Epithelial cell of proximal tubule (primary cell): ENCODE measurements at regions not wholly inside any gene's neighbourhood (a gene's known extent, or its start where the extent isn't known, plus 50 kb on each side); places are given as distances from the start of the nearest gene placed in this dataset.
"Not testable (repeated sequence)": the region's sequence is repeated elsewhere in the genome, so short reads cannot be mapped to it uniquely, and the experiment has no call there.

Source experiments
- DNase-seq: peaks from one replicate; pipeline ENCODE4 v3.0.0-alpha.2; 2011; ENCODE audit warnings: low read depth
- H3K4me3 ChIP-seq: 2 replicates; pipeline ENCODE4 v1.5.1; 2011; ENCODE audit warnings: low read depth, mild to moderate bottlenecking, low read length
- TF ChIP-seq, protein P1 (sequence below): conservative IDR thresholded peaks from 2 replicates; pipeline ENCODE4 v1.5.1; 2012; ENCODE audit warnings: low read depth, mild to moderate bottlenecking, low read length

- H3K4me3 ChIP-seq: no peak overlapping the region
- DNase-seq: no peak
- TF ChIP-seq, protein P1, sequence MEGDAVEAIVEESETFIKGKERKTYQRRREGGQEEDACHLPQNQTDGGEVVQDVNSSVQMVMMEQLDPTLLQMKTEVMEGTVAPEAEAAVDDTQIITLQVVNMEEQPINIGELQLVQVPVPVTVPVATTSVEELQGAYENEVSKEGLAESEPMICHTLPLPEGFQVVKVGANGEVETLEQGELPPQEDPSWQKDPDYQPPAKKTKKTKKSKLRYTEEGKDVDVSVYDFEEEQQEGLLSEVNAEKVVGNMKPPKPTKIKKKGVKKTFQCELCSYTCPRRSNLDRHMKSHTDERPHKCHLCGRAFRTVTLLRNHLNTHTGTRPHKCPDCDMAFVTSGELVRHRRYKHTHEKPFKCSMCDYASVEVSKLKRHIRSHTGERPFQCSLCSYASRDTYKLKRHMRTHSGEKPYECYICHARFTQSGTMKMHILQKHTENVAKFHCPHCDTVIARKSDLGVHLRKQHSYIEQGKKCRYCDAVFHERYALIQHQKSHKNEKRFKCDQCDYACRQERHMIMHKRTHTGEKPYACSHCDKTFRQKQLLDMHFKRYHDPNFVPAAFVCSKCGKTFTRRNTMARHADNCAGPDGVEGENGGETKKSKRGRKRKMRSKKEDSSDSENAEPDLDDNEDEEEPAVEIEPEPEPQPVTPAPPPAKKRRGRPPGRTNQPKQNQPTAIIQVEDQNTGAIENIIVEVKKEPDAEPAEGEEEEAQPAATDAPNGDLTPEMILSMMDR: no peak
Observed at GRCh38 chr15:35244227-35244626, 159.1 kb upstream of the NANOGP8 start.

DNA sequence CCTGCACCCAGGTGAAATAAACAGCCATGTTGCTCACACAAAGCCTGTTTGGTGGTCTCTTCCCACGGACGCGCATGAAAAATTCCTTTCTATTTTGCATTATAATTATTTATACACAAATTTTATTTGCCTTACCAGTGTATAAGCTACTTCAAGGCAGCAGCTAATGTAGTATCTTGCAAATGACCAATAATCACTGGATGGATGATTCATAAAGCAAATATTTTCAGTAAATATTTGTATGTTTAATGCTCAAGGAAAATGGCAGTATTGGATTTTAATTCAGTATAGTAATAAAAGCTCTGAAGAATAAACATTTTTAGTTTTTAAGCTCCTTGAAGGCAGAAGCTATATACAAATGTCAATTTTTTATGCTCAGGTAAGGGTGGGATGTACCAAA, 158.7 kb upstream of the NANOGP8 start:
- TF ChIP-seq, protein P1: no peak
- DNase-seq: no peak
- no peak overlapping the region for H3K4me3 ChIP-seq

GRCh38 chr15:35239693-35240092, 154.6 kb upstream of the NANOGP8 start:
- DNase-seq, H3K4me3 ChIP-seq: not testable (repeated sequence)

DNA sequence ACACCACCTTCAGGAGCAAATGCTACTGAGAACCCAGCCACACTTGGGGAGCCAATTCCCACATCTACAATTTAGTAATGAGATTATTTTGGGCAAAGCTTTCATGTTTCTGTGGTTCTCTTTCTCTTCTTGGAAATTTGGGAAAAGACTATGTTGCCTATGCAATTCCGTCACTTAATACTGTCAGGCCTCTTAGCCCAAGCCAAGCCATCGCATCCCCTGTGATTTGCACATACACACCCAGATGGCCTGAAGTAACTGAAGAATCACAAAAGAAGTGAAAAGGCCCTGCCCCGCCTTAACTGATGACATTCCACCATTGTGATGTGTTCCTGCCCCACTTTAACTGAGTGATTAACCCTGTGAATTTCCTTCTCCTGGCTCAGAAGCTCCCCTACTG, 153.4 kb upstream of the NANOGP8 start:
- DNase-seq, H3K4me3 ChIP-seq: not testable (repeated sequence)

- no peak for DNase-seq
- H3K4me3 ChIP-seq: no peak overlapping the region
- TF ChIP-seq, protein P1: no peak
Observed at GRCh38 chr15:35229085-35229484, 144.0 kb upstream of the NANOGP8 start.

- TF ChIP-seq, protein P1: no peak
- no peak overlapping the region for H3K4me3 ChIP-seq
- no peak for DNase-seq
Observed at GRCh38 chr15:35218215-35218614, 133.1 kb upstream of the NANOGP8 start.

DNA sequence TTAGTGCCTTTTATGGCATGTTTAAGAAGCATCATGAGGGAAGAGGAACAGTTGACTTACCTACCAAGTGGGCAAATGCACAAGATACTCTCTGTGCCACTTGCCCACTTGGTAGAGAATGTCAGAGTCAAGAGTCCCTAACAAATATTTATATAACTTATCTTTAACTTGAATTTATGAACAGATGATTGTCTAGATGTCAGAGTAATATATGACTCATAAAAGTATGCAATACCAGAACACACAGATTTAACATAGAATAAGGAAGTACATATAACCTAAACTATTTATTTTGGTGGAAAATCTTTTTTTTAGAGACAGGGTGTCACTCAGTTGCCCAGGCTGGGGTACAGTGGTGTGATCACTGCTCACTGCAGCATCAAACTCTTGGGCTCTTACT, 130.0 kb upstream of the NANOGP8 start:
- no peak overlapping the region for H3K4me3 ChIP-seq
- DNase-seq: no peak
- TF ChIP-seq, protein P1: no peak

GRCh38 chr15:35211240-35211902, 126.3 kb upstream of the NANOGP8 start:
- TF ChIP-seq, protein P1: no peak
- H3K4me3 ChIP-seq: no peak overlapping the region
- DNase-seq: no peak
